IMR-90 (cell line): ENCODE measurements at regions not wholly inside any gene's neighbourhood (a gene's known extent, or its start where the extent isn't known, plus 50 kb on each side); places are given as distances from the start of the nearest gene placed in this dataset.

Experiments used
- ATAC-seq: fragments of 200-7000 bp; cut with Tn5 transposase; 2 replicates; pipeline ENCODE4 v1.9.1; 2020; ENCODE audit warnings: low read depth, mild to moderate bottlenecking, moderate library complexity
- BruUV-seq: library from RNA; stranded (reverse); fragments of 400-500 nt; replicated peaks from 2 replicates; lab custom pipeline; 2021; lab: Mats Ljungman, UMichigan
- CTCF ChIA-PET: fragments of 300-600 bp; formaldehyde crosslinking; extraction: SDS; loops from one replicate; lab custom pipeline; 2021; ENCODE audit warnings: antibody characterized with exemption; lab: Yijun Ruan, JAX
- POLR2A ChIA-PET: fragments of 300-600 bp; sonication (Branson Sonifier 250); formaldehyde crosslinking; loops from one replicate; lab custom pipeline; 2022; ENCODE audit warnings: antibody characterized with exemption; ENCODE audit not compliant: unreplicated experiment; lab: Charles Lee
- DNase-seq: peaks from one replicate; pipeline ENCODE4 v3.0.0; 2013
- H2AFZ ChIP-seq: replicated peaks from 2 replicates; pipeline ENCODE3; 2013; ENCODE audit warnings: low read length, mild to moderate bottlenecking; ENCODE audit not compliant: poor library complexity
- H2AK5ac ChIP-seq: 2 replicates; pipeline ENCODE4 v1.6.1; 2013; ENCODE audit warnings: low read depth, low read length, inconsistent platforms
- H2AK9ac ChIP-seq: replicated peaks from 2 replicates; pipeline ENCODE3; 2013; ENCODE audit warnings: mild to moderate bottlenecking, low read depth, low read length, moderate library complexity; ENCODE audit not compliant: poor library complexity
- H2BK120ac ChIP-seq: 2 replicates; pipeline ENCODE4 v1.6.1; 2013; ENCODE audit warnings: low read depth, low read length, inconsistent platforms
- H2BK15ac ChIP-seq: 3 replicates; pipeline ENCODE4 v1.6.1; 2013; ENCODE audit warnings: low read depth, low read length, inconsistent platforms
- H2BK20ac ChIP-seq: 2 replicates; pipeline ENCODE4 v1.6.1; 2013; ENCODE audit warnings: low read depth, mild to moderate bottlenecking, inconsistent platforms, low read length, moderate library complexity
- H2BK5ac ChIP-seq: 2 replicates; pipeline ENCODE4 v1.6.1; 2013; ENCODE audit warnings: mild to moderate bottlenecking, low read depth, low read length, inconsistent platforms; ENCODE audit not compliant: poor library complexity, severe bottlenecking
- H3K14ac ChIP-seq: replicated peaks from 2 replicates; pipeline ENCODE4 v1.6.1; 2013; ENCODE audit warnings: low read depth, low read length, inconsistent platforms
- H3K18ac ChIP-seq: 2 replicates; pipeline ENCODE4 v1.6.1; 2013; ENCODE audit warnings: low read depth, low read length, control low read depth
- H3K23ac ChIP-seq: 2 replicates; pipeline ENCODE4 v1.6.1; 2013; ENCODE audit warnings: low read depth, low read length, inconsistent platforms
- H3K27ac ChIP-seq: 2 replicates; pipeline ENCODE4 v1.5.1; 2013; ENCODE audit warnings: mild to moderate bottlenecking, control low read depth, low read length; ENCODE audit not compliant: insufficient read depth
- H3K27me3 ChIP-seq: 2 replicates; pipeline ENCODE4 v1.6.1; 2013; ENCODE audit warnings: low read length; ENCODE audit not compliant: control insufficient read depth, insufficient read depth
- H3K36me3 ChIP-seq: 2 replicates; pipeline ENCODE4 v1.6.1; 2013; ENCODE audit warnings: low read length, mixed read lengths; ENCODE audit not compliant: control insufficient read depth, insufficient read depth
- H3K4ac ChIP-seq: 2 replicates; pipeline ENCODE4 v1.6.1; 2013; ENCODE audit warnings: low read depth, low read length, inconsistent platforms
- H3K4me1 ChIP-seq: 2 replicates; pipeline ENCODE4 v1.6.1; 2013; ENCODE audit warnings: low read length, mixed read lengths; ENCODE audit not compliant: control insufficient read depth, insufficient read depth
- H3K4me2 ChIP-seq: 2 replicates; pipeline ENCODE4 v1.6.1; 2013; ENCODE audit warnings: low read depth, mild to moderate bottlenecking, control low read depth, low read length, moderate library complexity
- H3K4me3 ChIP-seq: 2 replicates; pipeline ENCODE4 v1.5.1; 2013; ENCODE audit warnings: low read depth, mild to moderate bottlenecking, control low read depth, low read length, moderate library complexity; ENCODE audit not compliant: insufficient read depth
- H3K56ac ChIP-seq: 2 replicates; pipeline ENCODE4 v1.6.1; 2013; ENCODE audit warnings: low read length, inconsistent platforms; ENCODE audit not compliant: insufficient read depth; ENCODE audit errors: extremely low read depth
- H3K79me1 ChIP-seq, 2 experiments: 2 replicates each; pipeline ENCODE4 v1.6.1; 2013; ENCODE audit warnings: low read length in 2 of 2, inconsistent platforms in 1 of 2, low read depth in 1 of 2
- H3K9ac ChIP-seq: 2 replicates; pipeline ENCODE4 v1.6.1; 2013; ENCODE audit warnings: low read depth, low read length, control low read depth
- H3K9me1 ChIP-seq: 2 replicates; pipeline ENCODE4 v1.6.1; 2013; ENCODE audit warnings: low read length, inconsistent platforms; ENCODE audit not compliant: insufficient read depth
- H3K9me3 ChIP-seq: 2 replicates; pipeline ENCODE4 v1.6.1; 2013; ENCODE audit warnings: low read length; ENCODE audit not compliant: control insufficient read depth, insufficient read depth
- H4K20me1 ChIP-seq: 2 replicates; pipeline ENCODE4 v1.6.1; 2013; ENCODE audit warnings: low read length, inconsistent platforms; ENCODE audit not compliant: insufficient read depth
- H4K5ac ChIP-seq: 2 replicates; pipeline ENCODE4 v1.6.1; 2013; ENCODE audit warnings: mild to moderate bottlenecking, low read depth, low read length, control low read depth
- H4K8ac ChIP-seq, 2 experiments: 2 replicates each; pipeline ENCODE4 v1.6.1; 2013; ENCODE audit warnings: low read depth in 2 of 2, low read length in 2 of 2, control low read depth in 1 of 2, inconsistent platforms in 1 of 2
- H4K91ac ChIP-seq: 2 replicates; pipeline ENCODE4 v1.6.1; 2013; ENCODE audit warnings: low read depth, low read length, inconsistent platforms; ENCODE audit not compliant: insufficient read depth
- BHLHE40 ChIP-seq: fragments of 150-350 bp; IDR thresholded peaks from 2 replicates; pipeline ENCODE4 v1.6.1; 2016; ENCODE audit warnings: mild to moderate bottlenecking, low read depth, low read length
- CEBPB ChIP-seq: IDR thresholded peaks from 2 replicates; pipeline ENCODE4 v1.6.1; 2012; ENCODE audit warnings: low read depth, low read length, improper control_type of control experiment
- CHD1 ChIP-seq: IDR thresholded peaks from 2 replicates; pipeline ENCODE4 v1.6.1; 2012; ENCODE audit warnings: low read depth, low read length, improper control_type of control experiment
- FOS ChIP-seq: fragments of 150-350 bp; IDR thresholded peaks from 2 replicates; pipeline ENCODE4 v1.6.1; 2016; ENCODE audit warnings: low read depth, low read length
- MAFK ChIP-seq: IDR thresholded peaks from 2 replicates; pipeline ENCODE4 v1.6.1; 2012; ENCODE audit warnings: low read depth, low read length, improper control_type of control experiment
- MAZ ChIP-seq: IDR thresholded peaks from 2 replicates; pipeline ENCODE4 v1.6.1; 2012; ENCODE audit warnings: low read depth, mild to moderate bottlenecking, low read length, improper control_type of control experiment, moderate library complexity, borderline replicate concordance
- MXI1 ChIP-seq: IDR thresholded peaks from 2 replicates; pipeline ENCODE4 v1.6.1; 2012; ENCODE audit warnings: low read depth, mild to moderate bottlenecking, low read length, moderate library complexity, borderline replicate concordance
- NFE2L2 ChIP-seq: fragments of 150-350 bp; IDR thresholded peaks from 2 replicates; pipeline ENCODE4 v1.6.1; 2016; ENCODE audit warnings: low read depth, mild to moderate bottlenecking, low read length
- POLR2A ChIP-seq: IDR thresholded peaks from 2 replicates; pipeline ENCODE4 v1.6.1; 2012; ENCODE audit warnings: mild to moderate bottlenecking, low read depth, low read length
- RAD21 ChIP-seq: IDR thresholded peaks from 2 replicates; pipeline ENCODE4 v1.6.1; 2012; ENCODE audit warnings: low read length, improper control_type of control experiment
- RCOR1 ChIP-seq: IDR thresholded peaks from 2 replicates; pipeline ENCODE4 v1.6.1; 2012; ENCODE audit warnings: mild to moderate bottlenecking, low read length, improper control_type of control experiment; ENCODE audit not compliant: insufficient replicate concordance
- RFX5 ChIP-seq: IDR thresholded peaks from 2 replicates; pipeline ENCODE4 v1.8.0; 2012; ENCODE audit warnings: low read depth, mild to moderate bottlenecking, low read length, moderate library complexity
- SMC3 ChIP-seq: fragments of 150-350 bp; IDR thresholded peaks from 2 replicates; pipeline ENCODE4 v1.6.1; 2016; ENCODE audit warnings: low read depth, mild to moderate bottlenecking, antibody characterized with exemption, low read length, moderate library complexity
- WGBS, 2 experiments: methylation state at CpG; one replicate each; pipeline versions ENCODE4 v1.1.5 to v1.1.7; 2013; ENCODE audit warnings: missing lambda C conversion rate in 2 of 2; ENCODE audit not compliant: insufficient read length in 1 of 2; ENCODE audit errors: extremely low coverage in 2 of 2; 5-methylcytosine and 5-hydroxymethylcytosine counted together
- dilution Hi-C: fragments of 300-500 bp; cut with HindIII; formaldehyde crosslinking; loops from one replicate; pipeline ENCODE4 v1.14.3; 2018; ENCODE audit warnings: low sequenced_read_pairs; ENCODE audit not compliant: unreplicated experiment
- in situ Hi-C: fragments of 300-500 bp; cut with MboI; formaldehyde crosslinking; loops from 3 replicates; pipeline ENCODE4 v1.14.3; 2019; ENCODE audit warnings: low sequenced_read_pairs, inconsistent platforms, mixed read lengths
- intact Hi-C: fragments of 100-400 bp; cut with micrococcal nuclease; formaldehyde crosslinking; loops from 2 replicates; pipeline ENCODE4 v1.10.0; 2022
- TF ChIP-seq, protein P1 (sequence below): fragments of 150-350 bp; IDR thresholded peaks from 2 replicates; pipeline ENCODE4 v1.6.1; 2016; ENCODE audit warnings: low read depth, mild to moderate bottlenecking, low read length, moderate library complexity, borderline replicate concordance
- TF ChIP-seq, protein P2 (sequence below): fragments of 150-350 bp; IDR thresholded peaks from 2 replicates; pipeline ENCODE4 v1.6.1; 2017; ENCODE audit warnings: mild to moderate bottlenecking, antibody characterized with exemption, low read length, low read depth
- TF ChIP-seq, protein P3 (sequence below): conservative IDR thresholded peaks from 2 replicates; pipeline ENCODE4 v1.5.1; 2012; ENCODE audit warnings: mild to moderate bottlenecking, low read depth, low read length, improper control_type of control experiment

DNA sequence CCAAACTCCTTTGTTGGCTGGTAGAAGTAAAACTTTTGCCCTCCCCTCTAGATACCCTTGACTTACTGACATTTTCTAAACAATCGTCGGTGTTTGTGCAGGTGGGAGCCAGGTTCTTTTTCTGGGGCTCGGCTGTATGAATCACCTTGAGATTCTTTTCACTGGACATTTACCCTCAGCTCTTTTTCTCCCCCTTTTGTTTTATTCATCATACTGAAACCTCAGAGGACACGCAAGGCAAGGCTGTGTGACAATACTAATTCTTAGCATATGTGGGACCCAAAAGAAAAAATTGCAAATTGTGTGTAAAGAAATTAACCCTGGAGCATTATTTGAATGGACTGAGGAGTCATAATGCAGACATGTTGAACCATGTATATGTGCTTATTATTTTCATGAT is 194.0 kb downstream of the PCDH19 start:
- no TSS peak for BruUV-seq
- Histone ChIP-seq H2AK9ac (no peak overlapping the region), H4K91ac (no peak overlapping the region), H3K9ac (no peak overlapping the region), H3K4me3 (no peak overlapping the region), H3K23ac (no peak overlapping the region), H3K27ac (no peak overlapping the region), H3K4me2 (no peak overlapping the region), H3K18ac (no peak overlapping the region), H2AFZ (no peak overlapping the region), H3K14ac (no peak overlapping the region), H3K36me3 (no peaks in the 10 kb centered on the region), H3K4ac (no peak overlapping the region), H2BK120ac (no peak overlapping the region), H3K27me3 (no peaks in the 10 kb centered on the region), H4K8ac (no peak overlapping the region), H3K9me3 (no peaks in the 10 kb centered on the region; the same call in 1 of the 2 replicates), H3K56ac (no peak overlapping the region), H2AK5ac (no peak overlapping the region), H4K5ac (no peak overlapping the region), H3K79me1 (no peaks in the 10 kb centered on the region), H3K9me1 (no peaks in the 10 kb centered on the region), H4K20me1 (no peaks in the 10 kb centered on the region), H2BK20ac (no peak overlapping the region), H2BK15ac (no peak overlapping the region), H2BK5ac (no peak overlapping the region), H3K4me1 (no peaks in the 10 kb centered on the region)
- no peak for DNase-seq
- intact Hi-C loops (no loop called here), dilution Hi-C loops (no loop called here), in situ Hi-C loops (no loop called here)
- CTCF ChIA-PET, result no interaction called here
- WGBS, 2 experiments, result no CpG with 5 or more reads among the region's 4 CpGs
- no peak for ATAC-seq
- TF ChIP-seq RAD21 (no peak), CHD1 (no peak), RCOR1 (no peak), SMC3 (no peak), RFX5 (no peak), BHLHE40 (no peak), POLR2A (no peak), MAZ (no peak), MXI1 (no peak), CEBPB (no peak), NFE2L2 (no peak), MAFK (no peak), FOS (no peak)
- TF ChIP-seq, protein P1, sequence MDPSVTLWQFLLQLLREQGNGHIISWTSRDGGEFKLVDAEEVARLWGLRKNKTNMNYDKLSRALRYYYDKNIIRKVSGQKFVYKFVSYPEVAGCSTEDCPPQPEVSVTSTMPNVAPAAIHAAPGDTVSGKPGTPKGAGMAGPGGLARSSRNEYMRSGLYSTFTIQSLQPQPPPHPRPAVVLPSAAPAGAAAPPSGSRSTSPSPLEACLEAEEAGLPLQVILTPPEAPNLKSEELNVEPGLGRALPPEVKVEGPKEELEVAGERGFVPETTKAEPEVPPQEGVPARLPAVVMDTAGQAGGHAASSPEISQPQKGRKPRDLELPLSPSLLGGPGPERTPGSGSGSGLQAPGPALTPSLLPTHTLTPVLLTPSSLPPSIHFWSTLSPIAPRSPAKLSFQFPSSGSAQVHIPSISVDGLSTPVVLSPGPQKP, result no peak
- TF ChIP-seq, protein P2, sequence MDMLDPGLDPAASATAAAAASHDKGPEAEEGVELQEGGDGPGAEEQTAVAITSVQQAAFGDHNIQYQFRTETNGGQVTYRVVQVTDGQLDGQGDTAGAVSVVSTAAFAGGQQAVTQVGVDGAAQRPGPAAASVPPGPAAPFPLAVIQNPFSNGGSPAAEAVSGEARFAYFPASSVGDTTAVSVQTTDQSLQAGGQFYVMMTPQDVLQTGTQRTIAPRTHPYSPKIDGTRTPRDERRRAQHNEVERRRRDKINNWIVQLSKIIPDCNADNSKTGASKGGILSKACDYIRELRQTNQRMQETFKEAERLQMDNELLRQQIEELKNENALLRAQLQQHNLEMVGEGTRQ, result no peak
- TF ChIP-seq, protein P3, sequence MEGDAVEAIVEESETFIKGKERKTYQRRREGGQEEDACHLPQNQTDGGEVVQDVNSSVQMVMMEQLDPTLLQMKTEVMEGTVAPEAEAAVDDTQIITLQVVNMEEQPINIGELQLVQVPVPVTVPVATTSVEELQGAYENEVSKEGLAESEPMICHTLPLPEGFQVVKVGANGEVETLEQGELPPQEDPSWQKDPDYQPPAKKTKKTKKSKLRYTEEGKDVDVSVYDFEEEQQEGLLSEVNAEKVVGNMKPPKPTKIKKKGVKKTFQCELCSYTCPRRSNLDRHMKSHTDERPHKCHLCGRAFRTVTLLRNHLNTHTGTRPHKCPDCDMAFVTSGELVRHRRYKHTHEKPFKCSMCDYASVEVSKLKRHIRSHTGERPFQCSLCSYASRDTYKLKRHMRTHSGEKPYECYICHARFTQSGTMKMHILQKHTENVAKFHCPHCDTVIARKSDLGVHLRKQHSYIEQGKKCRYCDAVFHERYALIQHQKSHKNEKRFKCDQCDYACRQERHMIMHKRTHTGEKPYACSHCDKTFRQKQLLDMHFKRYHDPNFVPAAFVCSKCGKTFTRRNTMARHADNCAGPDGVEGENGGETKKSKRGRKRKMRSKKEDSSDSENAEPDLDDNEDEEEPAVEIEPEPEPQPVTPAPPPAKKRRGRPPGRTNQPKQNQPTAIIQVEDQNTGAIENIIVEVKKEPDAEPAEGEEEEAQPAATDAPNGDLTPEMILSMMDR, result no peak
- POLR2A ChIA-PET, result no interaction called here
